ENCODE measurements at regions not wholly inside any gene's neighbourhood (a gene's known extent, or its start where the extent isn't known, plus 50 kb on each side); places are given as distances from the start of the nearest gene placed in this dataset.

- TF ChIP-seq CTCF (IDR thresholded peaks at IDR 0.05): no peak
- no peak for TF ChIP-seq ZFX (IDR thresholded peaks at IDR 0.05; ENCODE audit: borderline replicate concordance)
Measured at GRCh38 chr14:85350667-85351066, 179.3 kb upstream of the FLRT2 start.

All from 22Rv1 (cell line).